Keratinocyte (primary cell): ENCODE measurements at regions not wholly inside any gene's neighbourhood (a gene's known extent, or its start where the extent isn't known, plus 50 kb on each side); places are given as distances from the start of the nearest gene placed in this dataset.

Source experiments
- DNase-seq: peaks from one replicate; pipeline ENCODE4 v3.0.0-alpha.2; 2011; ENCODE audit warnings: low read depth, missing footprints, low spot score
- FAIRE-seq: peaks from 2 replicates; lab custom pipeline; 2011; peaks lifted over from hg19 to GRCh38; lab: Jason Lieb, UNC
- H2AFZ ChIP-seq: 2 replicates; pipeline ENCODE4 v1.6.0; 2012; ENCODE audit warnings: low read length, control low read depth, inconsistent platforms; ENCODE audit not compliant: control insufficient read depth
- H3K27ac ChIP-seq: 2 replicates; pipeline ENCODE4 v1.5.1; 2011; ENCODE audit warnings: low read length; ENCODE audit not compliant: control insufficient read depth, insufficient read depth
- H3K27me3 ChIP-seq: 3 replicates; pipeline ENCODE4 v1.6.0; 2011; ENCODE audit warnings: low read length; ENCODE audit not compliant: control insufficient read depth, insufficient read depth; ENCODE audit errors: extremely low read depth
- H3K36me3 ChIP-seq, 2 experiments: 2 replicates in 1 of 2; 3 replicates in 1 of 2; pipeline ENCODE4 v1.5.1; 2011; ENCODE audit warnings: low read length in 2 of 2, mild to moderate bottlenecking in 1 of 2; ENCODE audit not compliant: control insufficient read depth in 2 of 2, insufficient read depth in 2 of 2; ENCODE audit errors: extremely low read depth in 1 of 2
- H3K4me1 ChIP-seq: 3 replicates; pipeline ENCODE4 v1.5.1; 2011; ENCODE audit warnings: low read length; ENCODE audit not compliant: control insufficient read depth, insufficient read depth; ENCODE audit errors: extremely low read depth
- H3K4me2 ChIP-seq: 3 replicates; pipeline ENCODE4 v1.6.0; 2011; ENCODE audit warnings: low read depth, low read length; ENCODE audit not compliant: control insufficient read depth, insufficient read depth; ENCODE audit errors: extremely low read depth
- H3K4me3 ChIP-seq, 3 experiments: fragments of 200-600 bp in 1 of 3; sonication (generic) in 1 of 3; 2 replicates in 2 of 3; 3 replicates in 1 of 3; pipeline ENCODE4 v1.5.1; 2011 to 2016; ENCODE audit warnings: low read length in 3 of 3, mild to moderate bottlenecking in 3 of 3, control low read depth in 2 of 3, inconsistent platforms in 1 of 3, low read depth in 1 of 3, mixed read lengths in 1 of 3, mixed run types in 1 of 3, moderate library complexity in 1 of 3; ENCODE audit not compliant: control insufficient read depth in 2 of 3, insufficient read depth in 2 of 3; ENCODE audit errors: extremely low read depth in 1 of 3
- H3K79me2 ChIP-seq: 2 replicates; pipeline ENCODE4 v1.6.0; 2012; ENCODE audit warnings: low read length; ENCODE audit not compliant: control insufficient read depth, insufficient read depth
- H3K9ac ChIP-seq: 3 replicates; pipeline ENCODE4 v1.6.0; 2011; ENCODE audit warnings: low read length; ENCODE audit not compliant: control insufficient read depth, insufficient read depth; ENCODE audit errors: extremely low read depth
- H3K9me1 ChIP-seq: 3 replicates; pipeline ENCODE4 v1.6.0; 2011; ENCODE audit warnings: low read length; ENCODE audit not compliant: control insufficient read depth, insufficient read depth; ENCODE audit errors: extremely low read depth
- H3K9me3 ChIP-seq: 2 replicates; pipeline ENCODE4 v1.5.1; 2012; ENCODE audit warnings: low read depth, low read length; ENCODE audit not compliant: control insufficient read depth
- H4K20me1 ChIP-seq: 3 replicates; pipeline ENCODE4 v1.6.0; 2011; ENCODE audit warnings: low read length; ENCODE audit not compliant: control insufficient read depth, insufficient read depth; ENCODE audit errors: extremely low read depth
- CTCF ChIP-seq, 3 experiments: IDR thresholded peaks in 1 of 3; conservative IDR thresholded peaks in 1 of 3; optimal IDR thresholded peaks in 1 of 3; 2 replicates in 2 of 3; 3 replicates in 1 of 3; pipeline versions ENCODE3 to v1.5.1; 2011; ENCODE audit warnings: low read length in 3 of 3, mild to moderate bottlenecking in 3 of 3, moderate library complexity in 2 of 3, control low read depth in 1 of 3, inconsistent platforms in 1 of 3; ENCODE audit not compliant: insufficient read depth in 2 of 3; ENCODE audit errors: extremely low read depth in 1 of 3
- EZH2 ChIP-seq: IDR thresholded peaks from one replicate; pipeline ENCODE4 v1.6.1; 2012; ENCODE audit warnings: inconsistent platforms, mild to moderate bottlenecking, low read length, moderate library complexity
- dilution Hi-C: fragments of 300-500 bp; cut with MboI; formaldehyde crosslinking; loops from one replicate; pipeline ENCODE4 v1.7.0; 2020; ENCODE audit warnings: low sequenced_read_pairs; ENCODE audit not compliant: extremely low pct_ligation_motif_present

GRCh38 chr7:68485253-68485917 is 1112.9 kb upstream of the AUTS2 start:
- no peak overlapping the region for H2AFZ ChIP-seq
- H3K79me2 ChIP-seq, result no peaks in the 10 kb centered on the region
- no peak overlapping the region for H3K4me3 ChIP-seq
- dilution Hi-C loops, result no loop called here
- DNase-seq (no peak), FAIRE-seq (no peak)
- H4K20me1 ChIP-seq, result no peaks in the 10 kb centered on the region
- TF ChIP-seq CTCF (optimal IDR thresholded peaks at IDR 0.05 in 1 of 3, IDR thresholded peaks at IDR 0.05 in 1 of 3, conservative IDR thresholded peaks at IDR 0.05 in 1 of 3; ENCODE audit: extremely low read depth in 1 of 3, insufficient read depth in 2 of 3, low read length in 3 of 3), result no peak
- no peak for TF ChIP-seq EZH2
- no peak overlapping the region for H3K9ac ChIP-seq
- no peaks in the 10 kb centered on the region for H3K9me1 ChIP-seq
- H3K4me1 ChIP-seq, result no peaks in the 10 kb centered on the region
- peaks cover 7% of the 10 kb centered on the region for H3K9me3 ChIP-seq
- no peak overlapping the region for H3K4me2 ChIP-seq
- H3K27me3 ChIP-seq, result no peaks in the 10 kb centered on the region
- no peak overlapping the region for H3K27ac ChIP-seq
- no peaks in the 10 kb centered on the region for H3K36me3 ChIP-seq

GRCh38 chr7:68488341-68489060 is 1109.8 kb upstream of the AUTS2 start:
- dilution Hi-C loops, result no loop called here
- Histone ChIP-seq H3K9ac (no peak overlapping the region), H3K4me1 (no peaks in the 10 kb centered on the region), H3K9me3 (peaks cover 6% of the 10 kb centered on the region), H3K27me3 (no peaks in the 10 kb centered on the region), H2AFZ (no peak overlapping the region), H4K20me1 (no peaks in the 10 kb centered on the region), H3K9me1 (no peaks in the 10 kb centered on the region), H3K27ac (no peak overlapping the region), H3K4me2 (no peak overlapping the region), H3K79me2 (no peaks in the 10 kb centered on the region), H3K4me3 (no peak overlapping the region), H3K36me3 (no peaks in the 10 kb centered on the region)
- FAIRE-seq, result no peak
- DNase-seq, result no peak
- TF ChIP-seq CTCF (optimal IDR thresholded peaks at IDR 0.05 in 1 of 3, IDR thresholded peaks at IDR 0.05 in 1 of 3, conservative IDR thresholded peaks at IDR 0.05 in 1 of 3; ENCODE audit: extremely low read depth in 1 of 3, insufficient read depth in 2 of 3, low read length in 3 of 3), result no peak
- TF ChIP-seq EZH2, result no peak
